Vagina (tissue), 2 donors: ENCODE measurements at regions not wholly inside any gene's neighbourhood (a gene's known extent, or its start where the extent isn't known, plus 50 kb on each side); places are given as distances from the start of the nearest gene placed in this dataset.
"Not testable (repeated sequence)": the region's sequence is repeated elsewhere in the genome, so short reads cannot be mapped to it uniquely, and the experiment has no call there.

Experiments
- CTCF ChIP-seq, 3 experiments: fragments of 450-650 bp in 2 of 3; fragments of 200-600 bp in 1 of 3; sonication (generic) in 1 of 3; IDR thresholded peaks; one replicate each; pipeline ENCODE4 v1.5.1; 2017 to 2019; ENCODE audit warnings: antibody characterized with exemption in 3 of 3, mild to moderate bottlenecking in 2 of 3, moderate library complexity in 2 of 3
- POLR2A ChIP-seq, 2 donors: fragments of 450-650 bp; IDR thresholded peaks; one replicate each; pipeline ENCODE4 v1.6.1; 2017; ENCODE audit warnings: antibody characterized with exemption in 2 of 2, mild to moderate bottlenecking in 2 of 2, moderate library complexity in 2 of 2
- POLR2AphosphoS5 ChIP-seq, 2 donors: sonication (generic); formaldehyde crosslinking; IDR thresholded peaks; one replicate each; pipeline ENCODE4 v1.9.0; 2017; ENCODE audit warnings: antibody characterized with exemption in 2 of 2, mild to moderate bottlenecking in 2 of 2, low read depth in 1 of 2; ENCODE audit not compliant: insufficient read depth in 1 of 2

- TF ChIP-seq CTCF (IDR thresholded peaks at IDR 0.05); POLR2A (IDR thresholded peaks at IDR 0.05); POLR2AphosphoS5 (IDR thresholded peaks at IDR 0.05; ENCODE audit: insufficient read depth in 1 of 2, low read depth in 1 of 2): not testable (repeated sequence)
Measured at GRCh38 chr7:56801774-56802173, 330.5 kb downstream of the ZNF479 start.
